HG03565 (cell line): ENCODE measurements at regions not wholly inside any gene's neighbourhood (a gene's known extent, or its start where the extent isn't known, plus 50 kb on each side); places are given as distances from the start of the nearest gene placed in this dataset.

Experiments
- ATAC-seq: cut with Tn5 transposase; IDR thresholded peaks from one replicate; pipeline ENCODE4 v1.9.1; 2021; ENCODE audit warnings: mild to moderate bottlenecking, moderate library complexity; ENCODE audit not compliant: unreplicated experiment

DNA sequence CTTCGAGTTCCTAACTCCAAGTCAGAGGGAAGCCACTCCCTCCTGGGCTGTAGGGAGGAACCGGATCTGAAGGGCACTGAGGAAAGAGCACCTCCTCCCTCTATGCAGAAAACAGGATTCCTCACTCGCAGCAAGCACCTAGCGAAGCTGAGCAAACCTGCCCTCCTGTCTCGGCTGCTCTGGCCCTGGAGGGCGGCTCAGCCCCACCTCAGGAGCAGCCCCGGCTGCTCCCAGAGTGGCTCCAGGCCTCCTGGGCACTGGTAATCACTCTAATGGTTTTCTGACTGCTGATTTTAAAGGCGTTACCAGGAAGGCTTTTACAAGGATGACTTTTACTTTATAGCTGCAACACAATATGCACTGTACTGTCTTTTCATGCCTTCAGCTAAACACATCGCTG is 312.5 kb downstream of the TEX29 start:
- no peak for ATAC-seq

DNA sequence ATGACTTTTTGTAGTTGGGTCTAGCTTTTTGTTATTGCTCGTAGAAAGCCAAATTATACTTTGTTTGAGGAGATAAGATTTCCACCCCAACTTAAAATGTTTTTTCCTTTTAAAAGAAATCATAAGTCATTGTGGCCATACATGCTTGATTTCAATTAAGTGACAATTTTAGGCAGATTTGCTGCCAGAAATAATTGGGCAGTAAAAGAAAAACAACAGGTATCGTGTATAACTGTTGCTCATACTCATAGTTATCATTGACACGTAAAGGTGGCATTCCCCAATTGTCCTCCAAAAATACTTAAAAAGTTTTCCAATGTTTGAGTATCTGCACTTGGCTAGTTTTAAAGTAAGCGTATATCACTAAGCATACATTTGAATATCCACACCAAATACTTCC is 313.0 kb downstream of the TEX29 start:
- no peak for ATAC-seq

DNA sequence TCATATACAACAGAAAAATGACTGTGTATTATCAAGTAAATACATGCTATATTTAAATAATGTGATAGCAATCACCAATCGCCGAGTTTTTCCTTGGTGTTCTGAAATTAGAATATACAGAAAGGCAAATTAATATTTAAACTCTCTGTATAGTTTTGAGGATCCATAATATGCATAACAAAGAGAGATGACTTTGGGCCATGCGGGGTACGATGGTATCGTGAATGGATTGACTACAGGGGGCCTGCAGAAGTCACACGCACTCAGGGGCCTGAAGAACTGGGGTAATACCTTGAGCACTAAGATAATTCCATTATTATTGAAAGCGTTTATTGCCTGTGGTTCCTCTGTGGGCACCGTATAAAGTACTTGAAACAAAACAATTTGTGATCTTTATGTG is 314.0 kb downstream of the TEX29 start:
- no peak for ATAC-seq

DNA sequence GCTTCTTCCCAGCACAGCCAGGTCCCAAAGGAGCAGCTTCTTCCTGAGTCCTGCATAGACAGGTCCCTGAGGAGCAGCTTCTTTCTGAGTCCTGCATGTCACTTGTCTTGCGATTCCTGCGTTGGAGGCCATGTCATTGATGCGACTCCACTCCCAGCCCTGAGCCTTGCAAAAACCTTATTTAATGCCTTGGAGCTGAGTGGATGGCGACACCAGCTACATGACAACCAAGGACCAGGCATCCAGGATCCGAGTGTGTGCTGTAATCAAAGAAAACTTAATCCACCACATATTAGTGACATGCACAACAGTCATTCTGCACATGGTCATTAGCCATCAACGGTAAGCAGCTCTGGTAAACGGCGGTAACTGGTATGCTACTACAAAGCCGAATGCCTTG is 315.8 kb downstream of the TEX29 start:
- no peak for ATAC-seq

DNA sequence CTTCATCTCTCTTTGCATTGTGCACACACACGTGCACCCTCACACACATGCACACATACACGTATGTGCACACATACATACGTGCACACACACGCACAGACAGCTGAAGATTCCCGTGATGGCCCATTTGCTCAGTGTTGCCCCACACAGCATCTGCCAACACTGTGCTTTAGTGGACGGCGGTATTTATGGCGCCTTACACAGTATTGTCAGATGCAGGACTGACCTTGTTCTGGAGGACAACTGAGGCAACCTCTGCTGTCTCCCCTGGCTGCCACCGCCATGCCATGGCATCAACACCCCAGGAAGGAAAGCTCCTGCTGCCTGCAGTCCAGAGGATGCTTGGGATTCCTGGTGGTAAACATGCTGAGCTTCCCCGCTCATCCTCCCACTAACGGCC is 316.4 kb downstream of the TEX29 start:
- no peak for ATAC-seq

DNA sequence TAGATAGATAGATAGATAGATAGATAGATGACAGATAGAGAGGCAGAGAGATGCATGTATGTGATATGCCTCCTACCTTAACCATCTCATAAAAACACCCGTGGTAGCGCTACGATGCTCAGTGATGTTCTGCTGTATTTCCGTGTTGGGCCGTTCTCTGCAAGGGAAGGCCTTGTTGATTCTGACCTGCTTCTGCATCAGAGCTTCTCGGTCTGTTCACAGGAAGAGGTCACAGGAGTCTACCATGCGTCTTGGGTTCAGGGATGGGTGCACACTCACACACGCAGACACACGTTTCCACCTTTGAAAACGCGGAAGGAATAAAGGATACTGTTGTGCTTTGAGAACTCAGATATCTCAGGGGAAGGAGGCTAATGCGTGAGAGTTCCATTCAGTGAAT is 316.9 kb downstream of the TEX29 start:
- ATAC-seq: no peak

DNA sequence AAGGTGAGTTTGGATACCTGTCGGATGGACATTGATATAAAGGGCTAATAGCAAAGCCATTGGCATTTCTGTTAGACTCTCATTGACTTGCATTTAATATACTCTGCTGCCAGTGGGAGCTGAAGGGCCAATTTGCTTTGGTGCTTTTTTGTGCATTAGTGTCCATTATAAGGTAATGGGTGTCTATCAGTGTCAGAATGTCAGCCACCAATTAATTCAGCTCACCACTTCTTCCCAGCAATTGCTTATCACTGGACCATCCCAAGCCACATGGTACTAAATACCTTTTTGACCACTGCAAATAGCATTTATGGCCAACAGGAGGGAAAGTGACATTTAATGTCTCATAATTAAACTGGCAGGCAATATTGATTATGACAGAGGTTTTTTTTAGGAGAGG is 317.8 kb downstream of the TEX29 start:
- no peak for ATAC-seq

DNA sequence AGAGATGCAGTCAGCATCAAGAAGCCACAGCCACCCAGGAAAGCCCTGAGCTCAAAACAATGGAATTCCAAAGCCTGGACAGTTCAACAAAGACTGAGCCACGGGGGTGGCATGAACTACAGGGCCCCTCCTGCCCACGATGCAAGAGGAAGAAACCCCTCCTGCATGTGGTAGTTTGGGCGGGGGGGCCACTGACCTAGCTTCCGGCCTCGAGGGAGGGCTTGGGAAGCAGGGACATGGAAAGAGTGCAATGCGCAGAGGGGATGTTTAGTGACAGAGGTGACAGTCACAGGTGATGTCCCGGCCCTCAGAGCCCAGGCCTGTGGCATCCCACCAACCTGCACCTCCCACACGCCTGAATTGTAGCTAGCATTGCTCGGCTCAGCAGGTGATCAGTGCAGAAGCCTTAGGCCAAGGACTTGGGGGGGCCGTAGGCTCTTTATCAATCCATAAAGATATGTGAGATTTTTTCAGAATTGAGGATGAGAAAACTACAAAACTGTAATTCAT is 318.8 kb downstream of the TEX29 start:
- ATAC-seq: no peak

DNA sequence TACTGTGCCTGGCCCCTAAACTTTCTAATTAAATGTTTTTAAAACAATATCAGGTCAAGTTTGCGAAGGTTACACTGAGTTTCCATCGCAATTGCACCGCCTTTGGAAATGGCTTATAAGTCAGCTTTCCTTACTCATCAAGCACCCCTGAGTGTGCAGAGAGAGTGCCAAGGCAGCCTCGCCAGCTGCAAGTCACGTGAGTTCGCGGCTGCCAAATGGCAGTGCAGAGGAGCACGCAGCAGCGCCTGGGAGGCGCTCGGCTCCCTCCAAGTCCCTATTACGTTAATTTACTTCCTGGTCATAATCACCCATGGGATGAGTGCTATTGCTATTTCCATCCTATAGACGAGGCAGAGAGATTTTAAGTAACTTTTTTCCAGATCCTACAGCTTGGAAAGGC is 319.6 kb downstream of the TEX29 start:
- ATAC-seq: no peak

DNA sequence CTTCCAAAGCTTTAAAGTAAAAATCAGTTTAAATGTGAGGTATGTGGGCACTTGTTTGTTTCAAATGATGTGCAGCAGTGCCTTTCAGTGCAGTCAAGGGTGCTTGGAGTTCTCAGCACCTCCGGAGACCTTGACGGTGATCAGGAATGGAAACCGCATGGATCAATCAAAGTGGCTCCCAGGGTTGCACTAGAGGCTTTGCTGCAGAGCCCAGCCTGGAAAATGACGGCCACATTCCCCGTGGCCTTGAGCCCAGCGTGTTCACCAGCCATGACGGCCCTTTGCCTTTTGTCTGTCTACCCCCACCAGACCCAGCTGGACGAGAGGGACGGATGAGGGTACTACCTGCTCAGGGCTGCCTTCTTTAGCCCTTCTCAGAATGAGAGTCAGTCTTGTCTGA is 320.0 kb downstream of the TEX29 start:
- ATAC-seq: no peak

DNA sequence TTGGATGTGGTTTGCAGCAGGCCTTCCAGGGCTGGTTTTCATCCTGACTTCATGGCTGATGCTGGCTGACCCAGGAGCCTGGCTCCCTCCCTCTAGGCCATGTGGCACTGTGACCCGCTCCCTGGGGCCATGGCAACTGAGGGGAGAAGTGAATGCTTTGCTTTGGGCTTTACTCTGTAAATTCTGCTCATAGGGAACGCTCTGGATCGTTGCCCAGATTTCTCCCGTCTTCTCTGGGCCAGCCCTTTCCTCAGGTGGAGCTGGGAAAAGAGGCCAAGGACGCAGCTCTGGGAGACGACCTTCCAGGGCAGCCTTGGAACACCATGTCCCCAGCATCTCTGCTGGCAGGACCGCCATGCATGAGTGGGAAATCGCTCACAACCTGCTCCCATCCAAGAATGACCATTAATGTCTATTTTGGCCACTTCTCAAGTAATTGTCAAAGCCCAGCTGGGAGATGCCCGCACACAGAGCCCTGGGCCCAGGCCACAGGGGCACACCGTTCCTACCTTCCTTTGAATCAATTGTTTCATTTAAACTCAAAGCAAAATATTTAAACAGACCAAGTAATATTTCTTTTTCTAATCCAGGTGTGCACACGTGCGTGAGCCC is 321.8 kb downstream of the TEX29 start:
- ATAC-seq: no peak

DNA sequence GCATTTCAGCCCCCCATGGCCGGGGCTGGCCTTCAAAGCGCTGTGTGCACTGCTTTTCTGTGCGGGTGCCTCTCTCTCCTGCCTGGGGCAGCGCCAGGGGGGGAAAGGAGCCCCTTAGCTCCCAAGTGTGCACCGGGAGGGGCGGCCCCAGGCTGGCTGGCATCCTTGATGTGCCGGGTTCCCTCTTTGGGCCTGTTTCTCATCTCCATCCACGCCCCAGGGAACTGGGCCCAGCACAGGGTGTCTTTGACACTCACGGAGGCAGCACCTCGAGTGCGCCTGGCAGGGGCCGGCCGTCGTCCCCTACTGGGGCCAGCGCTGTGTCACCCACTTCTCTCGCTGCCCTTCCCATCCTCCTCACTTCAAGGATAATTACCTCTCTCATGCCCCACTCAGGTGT is 324.3 kb downstream of the TEX29 start:
- no peak for ATAC-seq

DNA sequence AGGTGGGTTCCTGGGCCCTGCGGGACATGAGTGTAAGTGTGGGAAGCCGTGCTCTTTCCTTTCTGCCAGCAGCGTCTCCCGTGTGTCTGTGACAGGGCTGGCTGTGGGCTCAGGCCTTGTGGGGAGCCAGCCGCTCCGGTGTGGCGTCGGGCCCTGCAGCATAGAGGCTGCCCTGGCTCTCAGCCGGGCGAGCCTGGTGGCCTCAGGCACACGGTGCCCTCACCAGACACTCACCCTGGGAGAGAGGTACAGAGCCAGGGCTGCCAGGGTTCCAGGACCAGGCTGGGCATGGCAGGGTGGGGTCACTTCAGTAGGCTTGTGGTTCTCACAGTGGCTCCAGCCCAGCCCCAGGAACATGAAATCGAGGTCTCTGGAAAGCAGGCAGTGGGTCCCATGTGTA is 324.8 kb downstream of the TEX29 start:
- no peak for ATAC-seq

DNA sequence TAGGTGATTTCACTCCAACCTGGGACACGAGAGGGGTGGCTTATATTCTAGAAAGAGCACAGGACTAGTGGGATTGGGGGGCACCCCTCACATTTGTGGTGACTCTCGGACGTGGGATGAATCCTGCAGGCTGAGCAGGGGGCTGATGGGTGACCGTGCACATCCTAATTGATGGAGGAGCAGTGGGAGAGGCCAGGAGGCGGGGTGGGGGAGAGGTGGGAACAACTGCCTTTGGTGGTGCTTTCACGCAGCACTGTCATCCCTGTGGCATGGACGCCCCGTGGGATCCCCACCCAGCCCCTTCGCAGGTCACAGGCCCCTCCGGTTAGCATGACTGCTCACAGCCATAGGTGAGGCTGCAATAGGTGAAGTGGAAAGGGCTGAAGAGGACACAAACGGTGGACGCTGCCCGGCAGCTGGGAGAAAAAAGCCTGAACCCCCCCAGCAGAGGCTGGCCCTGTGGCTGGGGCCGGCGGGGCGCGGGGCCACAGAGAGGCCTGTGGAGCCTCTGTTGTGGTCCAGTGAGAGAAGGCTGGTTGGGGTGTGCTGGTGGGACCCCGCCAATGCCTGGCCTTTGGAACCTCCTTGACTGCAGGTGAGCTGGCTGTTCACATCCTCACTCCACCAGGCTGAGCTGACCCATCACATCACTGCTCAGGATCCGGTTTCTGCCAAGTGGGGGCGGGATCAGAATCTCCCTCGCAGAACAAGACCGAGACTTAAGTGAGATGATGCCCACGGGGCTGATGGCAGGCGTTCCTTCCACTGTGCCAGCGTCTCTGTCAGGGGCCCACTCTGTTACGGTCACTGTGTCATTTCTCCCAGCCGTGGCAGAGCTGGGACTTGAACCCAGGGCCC is 325.4 kb downstream of the TEX29 start:
- ATAC-seq: no peak

DNA sequence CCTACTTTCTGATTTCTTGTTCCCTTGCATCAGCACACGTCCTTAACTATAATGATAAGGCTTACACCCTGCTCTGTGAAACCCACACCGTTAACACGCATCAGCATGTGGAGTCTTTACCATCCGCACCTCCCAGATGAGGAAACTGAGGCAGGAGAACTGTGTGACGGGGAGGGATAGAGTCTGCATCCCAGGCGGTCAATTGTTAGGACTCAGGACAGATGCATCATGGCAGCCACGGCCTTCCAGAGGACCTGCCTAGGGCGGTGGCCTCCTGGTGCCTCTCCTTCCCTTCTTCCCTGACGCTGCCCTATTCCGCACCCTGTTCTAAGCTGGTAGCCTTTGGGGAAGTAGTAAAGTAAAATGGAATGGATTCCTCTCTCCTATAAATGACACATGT is 326.0 kb downstream of the TEX29 start:
- ATAC-seq: no peak

DNA sequence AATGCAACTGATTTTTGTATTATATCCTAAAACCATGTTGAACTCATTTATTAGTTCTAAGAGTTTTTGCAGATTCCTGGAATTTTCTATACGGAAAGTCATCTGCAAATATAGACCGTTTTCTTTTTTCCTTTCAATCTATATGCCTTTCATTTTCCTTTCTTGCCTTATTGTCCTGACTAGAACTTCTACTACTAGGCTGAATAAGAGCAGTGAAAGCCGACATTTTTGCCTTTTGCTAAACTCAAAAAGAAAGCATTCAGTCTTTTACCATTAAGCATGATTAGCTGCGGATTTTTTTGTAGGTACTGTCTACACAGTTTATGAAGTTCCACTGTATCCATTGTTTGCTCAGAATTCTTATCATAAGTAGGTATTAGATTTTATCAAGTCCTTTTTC is 328.4 kb downstream of the TEX29 start:
- no peak for ATAC-seq

DNA sequence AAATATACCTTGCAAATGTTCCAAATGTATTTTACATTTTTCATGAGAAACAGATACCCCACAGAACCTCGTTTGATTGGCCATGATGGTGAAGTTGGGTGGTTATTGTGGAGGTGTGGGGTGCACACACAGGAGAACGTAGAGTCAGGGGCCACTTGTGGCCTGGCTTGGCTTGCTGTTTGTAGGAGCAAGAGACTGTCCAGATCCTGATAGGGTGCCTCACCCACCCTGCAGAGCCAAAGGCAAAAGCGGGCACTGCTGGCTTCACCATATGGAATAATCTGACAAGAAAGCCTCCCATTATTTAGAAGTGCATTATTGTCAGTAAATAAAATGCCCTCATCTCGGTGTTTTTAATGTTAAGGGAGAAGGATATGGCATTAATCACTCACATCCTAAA is 330.2 kb downstream of the TEX29 start:
- ATAC-seq: no peak

DNA sequence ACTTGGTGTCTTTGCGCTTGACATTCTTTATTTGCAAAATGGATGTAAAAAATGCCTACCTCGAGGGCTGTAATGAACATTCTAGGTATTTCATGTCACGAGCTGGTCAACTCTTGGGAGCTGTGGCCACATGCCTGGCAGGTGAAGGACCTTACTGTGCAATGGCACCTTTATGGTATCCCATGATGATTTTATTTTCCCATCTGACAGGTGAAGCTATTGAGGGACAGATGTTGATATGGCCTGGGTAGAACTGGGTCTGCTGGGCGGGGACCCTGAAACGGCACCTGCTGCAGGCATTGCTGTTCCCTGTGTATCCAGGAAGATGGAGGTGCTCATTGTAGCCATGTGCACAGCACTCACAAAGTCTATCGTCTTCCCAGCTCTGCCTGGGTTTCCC is 332.2 kb downstream of the TEX29 start:
- no peak for ATAC-seq

DNA sequence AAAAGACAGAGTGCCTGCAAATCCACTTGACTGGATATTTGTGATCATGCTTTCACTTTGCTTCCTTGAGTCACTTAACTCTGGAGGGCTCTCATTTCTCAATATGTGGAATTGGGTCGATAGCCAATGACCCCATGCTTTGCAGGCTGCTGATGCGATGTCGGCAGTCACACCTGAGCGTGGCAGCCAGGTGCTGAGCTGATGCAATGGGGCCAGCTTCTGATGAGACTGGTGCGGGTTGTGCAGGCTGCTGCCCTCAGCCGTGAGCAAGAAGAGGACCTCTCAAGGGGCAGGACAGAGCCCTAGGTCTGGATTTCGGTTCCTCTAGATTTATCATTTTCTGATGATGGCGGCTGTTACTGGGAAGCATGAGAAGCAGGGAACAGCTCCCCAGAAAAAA is 334.1 kb downstream of the TEX29 start:
- no peak for ATAC-seq

DNA sequence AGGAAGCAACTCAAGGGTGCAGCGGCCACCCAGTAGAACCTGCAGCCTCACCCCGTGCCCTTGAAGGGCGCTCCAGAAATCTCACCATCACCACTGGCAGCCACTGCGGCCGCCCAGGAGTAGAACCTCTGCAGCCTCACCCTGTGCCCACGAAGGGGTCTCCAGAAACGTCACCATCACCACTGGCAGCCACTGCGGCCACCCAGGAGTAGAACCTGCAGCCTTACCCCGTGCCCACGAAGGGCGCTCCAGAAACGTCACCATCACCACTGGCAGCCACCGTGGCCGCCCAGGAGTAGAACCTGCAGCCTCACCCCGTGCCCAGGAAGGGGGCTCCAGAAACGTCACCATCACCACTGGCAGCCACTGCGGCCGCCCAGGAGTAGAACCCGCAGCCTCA is 336.0 kb downstream of the TEX29 start:
- ATAC-seq: no peak

DNA sequence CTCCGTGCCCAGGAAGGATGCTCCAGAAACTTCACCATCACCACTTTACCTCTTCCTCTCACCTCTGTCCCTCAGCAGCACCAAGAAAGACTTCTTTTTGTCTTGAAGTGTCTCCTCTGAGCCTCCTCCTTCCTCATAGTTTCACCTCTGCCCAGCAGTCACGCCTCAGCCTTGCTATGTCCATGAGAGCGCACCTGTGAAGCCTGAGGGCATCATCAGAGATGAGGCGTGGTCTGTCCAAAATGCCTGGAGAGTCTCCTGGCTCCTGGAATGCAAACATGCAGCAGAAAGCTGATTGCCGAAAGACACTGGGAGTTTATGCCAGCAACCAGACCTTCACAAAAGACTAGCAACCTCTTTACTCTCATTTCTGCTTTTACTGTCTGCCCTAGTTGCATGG is 336.6 kb downstream of the TEX29 start:
- no peak for ATAC-seq
